T-helper 1 cell treated with Interleukin-12 subunit alpha and Interleukin-12 subunit beta and Interleukin-4 antibody, amounts not matched to agents 30 μg/mL and 1 μg/mL, for 36 hours (primary cell): ENCODE measurements at regions not wholly inside any gene's neighbourhood (a gene's known extent, or its start where the extent isn't known, plus 50 kb on each side); places are given as distances from the start of the nearest gene placed in this dataset.
"Not testable (repeated sequence)": the region's sequence is repeated elsewhere in the genome, so short reads cannot be mapped to it uniquely, and the experiment has no call there.

Experiments
- H3K27ac Mint-ChIP-seq: one replicate; pipeline ENCODE4 v1.8.0; 2021; ENCODE audit warnings: mild to moderate bottlenecking, mixed read lengths
- H3K27me3 Mint-ChIP-seq: one replicate; pipeline ENCODE4 v1.8.0; 2021; ENCODE audit warnings: low read depth, mixed read lengths
- H3K36me3 Mint-ChIP-seq: one replicate; pipeline ENCODE4 v1.8.0; 2021; ENCODE audit warnings: low read depth, mixed read lengths
- H3K4me1 Mint-ChIP-seq: one replicate; pipeline ENCODE4 v1.8.0; 2021; ENCODE audit warnings: low read depth, mixed read lengths
- H3K4me3 Mint-ChIP-seq: one replicate; pipeline ENCODE4 v1.8.0; 2021; ENCODE audit warnings: mild to moderate bottlenecking, moderate library complexity, mixed read lengths
- H3K9me3 Mint-ChIP-seq: one replicate; pipeline ENCODE4 v1.8.0; 2021; ENCODE audit warnings: mixed read lengths

DNA sequence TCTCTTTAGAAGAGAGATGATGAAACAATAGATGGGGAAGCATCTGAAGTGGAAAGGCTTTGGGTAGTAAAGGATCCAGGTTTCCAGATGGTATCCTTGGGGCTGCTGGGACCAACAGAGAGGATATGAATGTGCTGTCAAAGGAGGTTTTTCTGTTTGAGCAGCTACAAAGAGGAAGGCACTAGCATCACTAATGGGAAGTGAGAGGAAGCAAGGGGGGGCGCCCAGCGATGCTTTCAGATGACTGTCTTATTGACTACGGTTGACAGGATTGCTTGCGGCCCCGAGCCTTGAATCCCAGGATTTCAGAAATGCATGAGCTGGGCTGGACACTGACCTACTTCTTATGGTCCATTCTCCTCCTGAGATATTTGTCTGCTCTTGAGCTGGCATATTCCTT lies 103.8 kb upstream of the GALNT15 start:
- no peak overlapping the region for H3K4me3 Mint-ChIP-seq
- no peaks in the 10 kb centered on the region for H3K4me1 Mint-ChIP-seq
- peaks cover 5% of the 10 kb centered on the region for H3K9me3 Mint-ChIP-seq
- H3K27me3 Mint-ChIP-seq: no peaks in the 10 kb centered on the region
- H3K36me3 Mint-ChIP-seq: no peaks in the 10 kb centered on the region
- no peak overlapping the region for H3K27ac Mint-ChIP-seq

DNA sequence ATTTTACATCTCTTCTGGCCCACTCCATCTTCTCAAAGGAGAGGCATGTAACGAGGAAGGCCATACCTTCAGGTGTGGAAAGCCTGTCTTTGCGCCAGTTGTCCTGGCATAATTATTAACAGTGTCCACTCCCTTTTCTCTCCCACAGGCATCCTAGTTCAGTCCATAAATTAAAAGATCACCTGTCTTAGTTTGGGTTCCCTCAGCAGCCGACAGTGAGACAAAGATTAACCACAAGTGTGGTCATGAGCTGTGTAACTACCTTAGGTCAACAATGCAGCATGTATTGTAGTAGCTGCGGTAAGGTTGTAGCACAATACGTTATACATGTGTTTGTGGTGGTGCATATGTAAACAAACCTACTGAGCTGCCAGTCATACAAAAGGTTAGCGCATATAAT lies 103.3 kb upstream of the GALNT15 start:
- H3K36me3 Mint-ChIP-seq: no peaks in the 10 kb centered on the region
- H3K9me3 Mint-ChIP-seq: peaks cover 5% of the 10 kb centered on the region

DNA sequence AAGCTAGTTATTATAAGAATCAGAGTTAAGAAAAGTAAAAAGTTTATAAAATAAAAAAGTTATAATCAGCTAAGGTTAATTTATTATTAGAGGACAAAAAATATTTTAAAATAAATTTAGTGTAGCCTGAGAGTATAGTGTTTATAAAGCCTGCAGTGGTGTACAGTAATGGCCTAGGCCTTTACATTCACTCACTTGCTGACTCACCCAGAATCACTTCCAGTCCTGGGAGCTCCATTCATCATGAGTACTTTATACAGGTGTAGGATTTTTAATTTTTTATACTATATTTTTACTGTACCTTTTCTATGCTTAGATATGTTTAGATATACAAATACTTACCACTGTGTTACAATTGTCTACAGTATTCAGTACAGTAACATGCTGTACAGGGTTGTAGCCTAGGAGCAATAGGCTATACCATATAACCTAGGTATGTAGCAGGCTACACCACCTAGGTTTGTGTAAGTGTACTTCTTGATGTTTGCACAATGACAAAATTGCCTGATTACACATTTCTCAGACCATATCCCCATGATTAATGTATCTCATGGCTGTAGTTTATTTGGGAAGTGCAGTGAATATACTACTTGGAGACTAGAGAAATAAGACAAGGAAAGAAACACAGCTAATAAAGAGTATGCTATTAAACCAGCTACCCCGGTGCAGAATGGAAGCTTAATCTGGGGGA lies 101.9 kb upstream of the GALNT15 start:
- Mint-ChIP-seq H3K4me3 (no peak overlapping the region), H3K27me3 (no peaks in the 10 kb centered on the region), H3K36me3 (no peaks in the 10 kb centered on the region), H3K4me1 (no peaks in the 10 kb centered on the region), H3K9me3 (peaks cover 7% of the 10 kb centered on the region), H3K27ac (no peak overlapping the region)

More for the DNA sequence above, 103.3 kb upstream of the GALNT15 start:
- Mint-ChIP-seq H3K27ac (no peak overlapping the region), H3K4me3 (no peak overlapping the region), H3K27me3 (no peaks in the 10 kb centered on the region), H3K4me1 (no peaks in the 10 kb centered on the region)

DNA sequence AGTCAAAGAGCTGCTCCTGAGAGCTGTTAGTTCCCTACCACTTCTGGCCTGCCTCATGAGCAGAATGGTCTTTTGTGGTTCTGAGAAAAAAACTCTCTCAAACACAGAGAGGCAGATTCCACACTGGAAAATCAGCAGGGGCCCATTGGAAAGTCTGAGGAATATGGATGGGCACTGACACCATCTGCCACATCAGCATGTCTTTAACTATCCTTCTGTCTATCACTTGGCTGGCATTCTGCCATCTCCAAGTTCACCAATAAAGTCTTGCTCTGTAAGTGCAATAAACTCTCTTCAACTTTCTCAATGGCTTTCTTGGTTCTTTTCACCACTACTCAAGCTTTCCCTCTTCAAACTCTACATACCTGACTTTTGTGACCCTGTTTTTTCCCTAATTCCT lies 101.3 kb upstream of the GALNT15 start:
- no peaks in the 10 kb centered on the region for H3K27me3 Mint-ChIP-seq
- no peaks in the 10 kb centered on the region for H3K36me3 Mint-ChIP-seq
- no peak overlapping the region for H3K4me3 Mint-ChIP-seq
- peaks cover 8% of the 10 kb centered on the region for H3K9me3 Mint-ChIP-seq
- H3K4me1 Mint-ChIP-seq: no peaks in the 10 kb centered on the region
- H3K27ac Mint-ChIP-seq: no peak overlapping the region

DNA sequence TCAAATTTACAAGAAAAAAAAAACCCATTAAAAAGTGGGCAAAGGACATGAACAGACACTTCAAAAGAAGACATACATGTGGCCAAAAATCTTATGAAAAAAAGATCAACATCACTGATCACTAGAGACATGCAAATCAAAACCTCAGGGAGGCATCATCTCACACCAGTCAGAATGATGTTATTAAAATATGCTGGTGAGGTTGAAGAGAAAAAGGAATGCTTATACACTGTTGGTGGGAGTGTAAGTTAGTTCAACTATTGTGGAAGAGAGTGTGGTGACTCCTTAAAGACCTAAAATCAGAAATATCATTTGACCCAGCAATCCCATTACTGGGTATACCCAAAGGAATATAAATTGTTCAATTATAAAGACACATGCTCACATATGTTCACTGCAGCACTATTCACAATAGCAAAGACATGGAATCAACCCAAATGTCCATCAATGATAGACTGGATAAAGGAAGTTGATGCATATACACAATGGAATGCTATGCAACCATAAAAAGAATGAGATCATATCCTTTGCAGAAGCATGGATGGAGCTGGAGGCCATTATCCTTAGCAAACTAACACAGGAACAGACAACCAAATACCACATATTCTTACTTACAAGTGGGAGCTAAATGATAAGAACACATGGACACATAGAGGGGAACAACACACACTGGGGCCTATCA lies 100.3 kb upstream of the GALNT15 start:
- H3K4me3 Mint-ChIP-seq, H3K9me3 Mint-ChIP-seq, H3K4me1 Mint-ChIP-seq, H3K27me3 Mint-ChIP-seq, H3K27ac Mint-ChIP-seq, H3K36me3 Mint-ChIP-seq: not testable (repeated sequence)

DNA sequence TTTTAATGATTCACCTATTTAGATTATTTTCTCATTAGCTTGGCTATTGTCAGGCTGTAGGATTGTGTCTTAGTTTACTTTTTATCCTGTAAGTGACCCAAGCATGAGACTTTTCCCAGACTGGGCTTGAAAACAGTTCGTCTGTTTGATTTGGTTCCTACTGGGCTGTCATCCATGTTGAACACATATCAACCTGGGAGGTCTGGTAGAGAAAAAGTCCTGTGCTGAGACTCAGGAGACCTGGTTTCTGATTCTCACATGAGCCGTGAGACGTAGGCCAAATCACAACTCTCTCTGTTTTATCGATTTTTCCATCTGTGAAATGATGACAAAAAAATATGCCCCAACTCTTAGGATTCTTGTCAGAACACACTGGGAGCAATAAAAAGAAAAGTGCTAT lies 98.8 kb upstream of the GALNT15 start:
- no peaks in the 10 kb centered on the region for H3K4me1 Mint-ChIP-seq
- no peak overlapping the region for H3K27ac Mint-ChIP-seq
- H3K4me3 Mint-ChIP-seq: no peak overlapping the region
- no peaks in the 10 kb centered on the region for H3K36me3 Mint-ChIP-seq
- H3K9me3 Mint-ChIP-seq: peaks cover 11% of the 10 kb centered on the region
- H3K27me3 Mint-ChIP-seq: no peaks in the 10 kb centered on the region

DNA sequence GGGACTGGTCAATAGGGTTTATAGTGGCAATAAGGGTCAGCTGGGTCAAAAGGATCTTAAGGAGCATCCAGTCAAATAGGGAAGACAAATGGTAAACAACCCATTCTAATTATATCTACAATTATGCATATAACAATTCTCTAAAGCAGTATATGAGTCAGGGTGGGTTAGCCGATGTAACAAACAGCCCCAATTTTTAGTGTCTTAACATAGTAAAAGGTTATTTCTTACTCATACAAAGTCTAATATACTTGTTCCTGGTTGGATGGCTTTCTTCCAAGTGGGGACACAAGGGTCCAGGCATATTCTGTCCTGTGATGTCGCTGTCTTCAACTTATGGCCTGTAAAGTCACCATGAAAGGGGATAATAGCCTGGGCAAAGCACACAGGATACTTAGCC lies 97.9 kb upstream of the GALNT15 start:
- Mint-ChIP-seq H3K27me3 (no peaks in the 10 kb centered on the region), H3K4me3 (no peak overlapping the region), H3K36me3 (no peaks in the 10 kb centered on the region), H3K27ac (no peak overlapping the region), H3K4me1 (no peaks in the 10 kb centered on the region), H3K9me3 (peaks cover 17% of the 10 kb centered on the region)

DNA sequence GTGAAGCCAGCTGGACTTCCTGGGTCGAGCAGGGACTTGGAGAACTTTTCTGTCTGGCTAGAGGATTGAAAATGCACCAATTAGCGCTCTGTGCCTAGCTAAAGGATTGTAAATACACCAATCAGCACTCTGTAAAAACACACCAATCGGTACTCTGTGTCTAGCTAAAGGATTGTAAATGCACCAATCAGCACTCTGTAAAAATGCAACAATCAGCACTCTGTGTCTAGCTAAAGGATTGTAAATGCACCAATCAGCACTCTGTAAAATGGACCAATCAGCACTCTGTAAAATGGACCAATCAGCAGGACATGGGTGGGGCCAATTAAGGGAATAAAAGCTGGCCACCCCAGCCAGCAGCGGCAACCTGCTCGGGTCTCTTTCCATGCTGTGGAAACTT lies 97.3 kb upstream of the GALNT15 start:
- H3K9me3 Mint-ChIP-seq: peaks cover 13% of the 10 kb centered on the region
- not testable (repeated sequence) for H3K36me3 Mint-ChIP-seq, H3K4me1 Mint-ChIP-seq, H3K27me3 Mint-ChIP-seq, H3K27ac Mint-ChIP-seq, H3K4me3 Mint-ChIP-seq

DNA sequence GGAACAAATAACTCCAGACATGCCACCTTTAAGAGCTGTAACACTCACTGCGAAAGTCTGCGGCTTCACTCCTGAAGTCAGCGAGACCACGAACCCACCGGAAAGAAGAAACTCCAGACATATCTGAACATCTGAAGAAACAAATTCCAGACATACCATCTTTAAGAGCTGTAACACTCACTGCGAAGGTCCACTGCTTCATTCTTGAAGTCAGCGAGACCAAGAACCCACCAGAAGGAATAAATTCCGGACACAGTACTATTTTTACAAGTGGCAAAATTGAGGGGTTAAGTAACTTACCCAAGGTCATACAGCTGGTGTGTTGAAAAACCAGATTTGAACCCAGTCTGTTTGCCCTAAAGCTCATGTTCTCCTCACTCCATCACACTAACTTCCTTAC lies 96.8 kb upstream of the GALNT15 start:
- H3K27ac Mint-ChIP-seq, H3K4me3 Mint-ChIP-seq, H3K4me1 Mint-ChIP-seq, H3K27me3 Mint-ChIP-seq, H3K36me3 Mint-ChIP-seq: not testable (repeated sequence)
- H3K9me3 Mint-ChIP-seq: peaks cover 13% of the 10 kb centered on the region

DNA sequence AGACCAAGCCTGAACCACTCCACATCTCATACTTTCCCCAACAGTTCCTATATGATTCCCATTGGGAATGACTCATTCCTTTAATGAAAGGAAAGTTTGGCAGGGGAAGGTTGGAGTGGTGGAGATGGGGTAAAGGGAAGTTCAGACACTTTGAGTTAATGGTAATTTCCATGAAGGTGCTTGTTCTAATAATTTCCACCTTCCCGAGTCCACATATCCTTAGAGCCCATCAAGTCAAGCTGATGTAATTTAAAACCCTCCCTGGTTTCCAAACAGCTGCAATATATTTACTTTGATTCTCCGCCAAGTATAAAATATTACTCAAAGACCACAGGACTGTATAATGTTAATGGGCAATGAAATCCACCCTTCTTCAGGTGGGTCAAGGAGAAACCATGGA lies 95.0 kb upstream of the GALNT15 start:
- Mint-ChIP-seq H3K4me3 (no peak overlapping the region), H3K9me3 (peaks cover 20% of the 10 kb centered on the region), H3K36me3 (no peaks in the 10 kb centered on the region), H3K27me3 (no peaks in the 10 kb centered on the region), H3K4me1 (no peaks in the 10 kb centered on the region), H3K27ac (no peak overlapping the region)

DNA sequence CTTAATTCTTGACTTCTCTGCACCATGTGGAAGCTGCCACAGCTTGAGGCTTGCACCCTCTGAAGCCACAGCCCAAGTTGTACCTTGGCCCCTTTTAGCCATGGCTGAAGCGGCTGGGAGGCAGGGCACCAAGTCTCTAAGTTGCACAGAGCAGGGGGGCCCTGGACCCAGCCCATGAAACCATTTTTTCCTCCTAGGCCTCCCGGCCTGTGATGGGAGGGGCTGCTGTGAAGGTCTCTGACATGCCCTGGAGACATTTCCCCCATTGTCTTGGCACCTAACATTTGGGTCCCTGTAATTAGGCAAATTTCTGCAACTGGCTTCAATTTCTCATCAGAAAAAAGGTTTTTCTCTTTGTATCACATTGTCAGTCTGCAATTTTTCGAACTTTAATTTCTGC lies 92.8 kb upstream of the GALNT15 start:
- Mint-ChIP-seq H3K4me1 (no peaks in the 10 kb centered on the region), H3K27ac (no peak overlapping the region), H3K4me3 (no peak overlapping the region), H3K27me3 (no peaks in the 10 kb centered on the region), H3K9me3 (peaks cover 23% of the 10 kb centered on the region), H3K36me3 (no peaks in the 10 kb centered on the region)

DNA sequence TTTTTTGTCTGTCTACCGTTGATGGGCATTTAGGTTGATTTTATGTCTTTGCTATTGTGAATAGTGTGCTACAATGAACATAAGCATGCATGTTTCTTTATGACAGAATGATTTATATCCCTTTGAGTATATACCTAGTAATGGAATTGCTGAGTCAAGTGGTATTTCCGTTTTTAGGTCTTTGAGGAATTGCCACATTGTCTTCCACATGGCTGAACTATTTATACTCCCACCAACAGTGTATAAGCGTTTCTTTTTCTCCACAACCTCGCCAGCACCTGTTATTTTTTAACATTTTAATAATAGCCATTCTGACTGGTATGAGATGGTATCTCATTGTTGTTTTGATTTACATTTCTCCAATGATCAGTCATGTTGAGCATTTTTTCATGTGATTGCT lies 89.6 kb upstream of the GALNT15 start:
- H3K27me3 Mint-ChIP-seq: no peaks in the 10 kb centered on the region
- H3K4me3 Mint-ChIP-seq: no peak overlapping the region
- no peaks in the 10 kb centered on the region for H3K4me1 Mint-ChIP-seq
- H3K36me3 Mint-ChIP-seq: no peaks in the 10 kb centered on the region
- no peak overlapping the region for H3K27ac Mint-ChIP-seq
- peaks cover 19% of the 10 kb centered on the region for H3K9me3 Mint-ChIP-seq

DNA sequence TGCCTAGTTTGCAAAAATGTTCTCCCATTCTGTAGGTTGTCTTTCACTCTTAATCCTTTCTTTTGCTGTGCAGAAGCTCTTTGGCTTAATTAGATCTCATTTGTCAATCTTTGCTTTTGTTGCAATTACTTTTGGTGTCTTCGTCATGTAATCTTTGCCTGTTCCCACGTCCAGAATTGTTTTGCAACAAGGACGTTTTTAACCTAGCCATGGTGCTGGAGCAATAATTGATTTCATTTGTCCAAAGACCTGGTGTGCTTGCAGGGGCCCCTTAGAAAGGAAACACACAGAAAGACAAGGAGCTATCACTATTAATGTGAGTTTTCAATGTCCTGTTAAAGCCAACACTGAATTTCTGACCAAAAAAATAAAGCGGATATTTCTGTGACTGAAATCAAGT lies 89.1 kb upstream of the GALNT15 start:
- Mint-ChIP-seq H3K9me3 (peaks cover 19% of the 10 kb centered on the region), H3K36me3 (no peaks in the 10 kb centered on the region), H3K4me1 (no peaks in the 10 kb centered on the region), H3K4me3 (no peak overlapping the region), H3K27me3 (no peaks in the 10 kb centered on the region), H3K27ac (no peak overlapping the region)

DNA sequence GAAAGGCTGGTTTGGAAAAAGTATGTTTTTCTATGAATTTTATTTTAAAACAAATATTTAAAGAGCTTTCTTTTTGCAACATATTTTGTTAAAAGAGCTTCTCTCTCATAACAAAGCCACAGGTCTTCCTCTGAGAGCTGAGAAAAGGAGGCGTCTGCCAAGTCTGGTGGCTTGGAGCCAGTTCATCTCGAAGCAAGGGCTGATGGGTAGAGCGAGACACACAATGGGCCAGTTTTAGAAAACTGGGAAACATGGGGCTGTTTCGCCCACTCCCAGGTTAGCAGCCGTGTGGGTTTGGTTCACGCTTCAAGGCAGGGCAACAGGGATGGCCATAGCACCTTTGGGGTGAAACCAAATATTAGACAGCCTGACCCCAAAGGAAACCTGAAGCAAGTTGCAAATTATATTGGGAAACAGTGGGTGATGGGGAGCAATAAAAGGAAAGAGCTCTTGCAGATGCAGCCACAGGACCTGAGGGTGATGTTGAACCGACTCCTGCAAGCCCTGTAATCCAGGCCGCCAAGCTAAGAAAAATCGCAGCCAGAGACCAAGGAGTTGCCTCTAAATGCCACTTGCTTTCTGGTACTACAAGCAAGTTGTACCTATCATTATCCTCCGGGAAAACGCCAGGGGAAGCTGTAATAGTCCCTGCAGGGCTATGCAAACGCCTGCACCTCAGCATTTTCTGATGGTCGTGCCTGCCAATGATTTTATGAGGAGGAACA lies 88.4 kb upstream of the GALNT15 start:
- no peaks in the 10 kb centered on the region for H3K4me1 Mint-ChIP-seq
- no peaks in the 10 kb centered on the region for H3K27me3 Mint-ChIP-seq
- H3K9me3 Mint-ChIP-seq: peaks cover 12% of the 10 kb centered on the region
- no peak overlapping the region for H3K4me3 Mint-ChIP-seq
- no peaks in the 10 kb centered on the region for H3K36me3 Mint-ChIP-seq
- H3K27ac Mint-ChIP-seq: no peak overlapping the region

DNA sequence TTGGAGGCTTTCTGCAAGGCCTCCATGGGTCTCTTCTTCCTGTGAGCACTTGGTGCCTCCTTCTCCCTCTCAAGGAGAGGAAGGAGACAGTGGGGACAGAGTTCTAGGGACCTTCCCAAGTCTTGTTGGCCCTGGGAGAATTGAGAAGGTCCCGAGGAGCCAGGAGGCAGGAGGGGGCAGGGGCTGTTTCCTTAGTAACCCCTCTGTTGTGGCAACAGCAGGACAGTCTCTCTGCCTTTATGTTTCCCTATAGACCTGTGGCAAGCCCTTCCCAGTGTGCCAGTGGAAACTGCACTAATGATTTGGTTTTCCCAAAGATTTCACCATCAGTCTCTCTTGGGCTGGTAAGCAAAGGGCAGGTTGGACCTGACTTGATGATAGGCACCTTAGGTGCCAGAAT lies 87.8 kb upstream of the GALNT15 start:
- Mint-ChIP-seq H3K4me1 (no peaks in the 10 kb centered on the region), H3K36me3 (no peaks in the 10 kb centered on the region)

More for the DNA sequence above, 87.8 kb upstream of the GALNT15 start:
- Mint-ChIP-seq H3K9me3 (peaks cover 10% of the 10 kb centered on the region), H3K27me3 (no peaks in the 10 kb centered on the region), H3K27ac (no peak overlapping the region), H3K4me3 (no peak overlapping the region)
